WTC11 (cell line): ENCODE measurements at regions not wholly inside any gene's neighbourhood (a gene's known extent, or its start where the extent isn't known, plus 50 kb on each side); places are given as distances from the start of the nearest gene placed in this dataset.

ENCODE experiments used
- ATAC-seq: fragments of 200-7000 bp; cut with Tn5 transposase; 2 replicates; pipeline ENCODE4 v1.10.0; 2021; ENCODE audit warnings: mild to moderate bottlenecking, moderate library complexity
- CTCF ChIA-PET: fragments of 300-600 bp; sonication (Branson Sonifier 250); formaldehyde crosslinking; loops from one replicate; lab custom pipeline; 2021; ENCODE audit warnings: antibody characterized with exemption; lab: Charles Lee
- POLR2A ChIA-PET: fragments of 350-600 bp; sonication (Branson Sonifier 250); formaldehyde crosslinking; loops from one replicate; lab custom pipeline; 2021; ENCODE audit warnings: antibody characterized with exemption; lab: Charles Lee
- DNase-seq: peaks from one replicate; pipeline ENCODE4 v3.0.0; 2021; ENCODE audit warnings: low spot score
- H3K27ac Mint-ChIP-seq: 2 replicates; pipeline ENCODE4 v1.8.0; 2021; ENCODE audit warnings: mixed read lengths
- H3K27me3 Mint-ChIP-seq: 2 replicates; pipeline ENCODE4 v1.8.0; 2021; ENCODE audit warnings: low read depth, mild to moderate bottlenecking, moderate library complexity, mixed read lengths
- H3K36me3 Mint-ChIP-seq: 2 replicates; pipeline ENCODE4 v1.8.0; 2021; ENCODE audit warnings: mixed read lengths
- H3K4me1 Mint-ChIP-seq: 2 replicates; pipeline ENCODE4 v1.8.0; 2022; ENCODE audit warnings: mixed read lengths
- H3K4me3 Mint-ChIP-seq: 2 replicates; pipeline ENCODE4 v1.8.0; 2021; ENCODE audit warnings: mild to moderate bottlenecking, moderate library complexity, mixed read lengths
- H3K9me3 Mint-ChIP-seq: 2 replicates; pipeline ENCODE4 v1.8.0; 2021; ENCODE audit warnings: mixed read lengths
- AR ChIP-seq: fragments of 250-450 bp; sonication (Bioruptor Pico); IDR thresholded peaks from 2 replicates; pipeline ENCODE4 v1.9.0; 2021; ENCODE audit warnings: mild to moderate bottlenecking
- ARID4B ChIP-seq: sonication (generic); formaldehyde crosslinking; IDR thresholded peaks from 2 replicates; pipeline ENCODE4 v1.8.0; 2023; ENCODE audit warnings: missing genetic modification reagents, mild to moderate bottlenecking, borderline replicate concordance
- ATF2 ChIP-seq: sonication (generic); formaldehyde crosslinking; IDR thresholded peaks from 2 replicates; pipeline ENCODE4 v1.8.1; 2022; ENCODE audit warnings: low read depth, missing genetic modification reagents, borderline replicate concordance
- CREM ChIP-seq: sonication (generic); formaldehyde crosslinking; IDR thresholded peaks from 2 replicates; pipeline ENCODE4 v1.8.1; 2022; ENCODE audit warnings: mild to moderate bottlenecking, missing genetic modification reagents, moderate library complexity
- E2F5 ChIP-seq: sonication (generic); formaldehyde crosslinking; IDR thresholded peaks from 2 replicates; pipeline ENCODE4 v1.8.1; 2022; ENCODE audit warnings: mild to moderate bottlenecking, moderate library complexity, missing genetic modification reagents
- EMX1 ChIP-seq: fragments of 250-450 bp; sonication (Bioruptor Pico); IDR thresholded peaks from 2 replicates; pipeline ENCODE4 v1.8.0; 2021; ENCODE audit warnings: mild to moderate bottlenecking
- GTF2I ChIP-seq: fragments of 250-450 bp; sonication (Bioruptor Pico); conservative IDR thresholded peaks from 2 replicates; pipeline ENCODE4 v1.4.0; 2021; ENCODE audit warnings: mild to moderate bottlenecking
- HMGXB4 ChIP-seq: sonication (generic); formaldehyde crosslinking; IDR thresholded peaks from 2 replicates; pipeline ENCODE4 v1.8.1; 2023; ENCODE audit warnings: mild to moderate bottlenecking, moderate library complexity, missing genetic modification reagents
- JUN ChIP-seq: sonication (generic); formaldehyde crosslinking; IDR thresholded peaks from 2 replicates; pipeline ENCODE4 v1.8.0; 2023; ENCODE audit warnings: mild to moderate bottlenecking, missing genetic modification reagents
- NR2C2 ChIP-seq: sonication (generic); formaldehyde crosslinking; IDR thresholded peaks from 2 replicates; pipeline ENCODE4 v1.8.0; 2022; ENCODE audit warnings: mild to moderate bottlenecking, missing genetic modification reagents
- PRRX2 ChIP-seq: fragments of 250-450 bp; sonication (Bioruptor Pico); IDR thresholded peaks from 2 replicates; pipeline ENCODE4 v1.8.0; 2021; ENCODE audit warnings: mild to moderate bottlenecking
- RORB ChIP-seq: fragments of 250-450 bp; sonication (Bioruptor Pico); IDR thresholded peaks from 2 replicates; pipeline ENCODE4 v1.9.0; 2021; ENCODE audit warnings: mild to moderate bottlenecking
- SP1 ChIP-seq: sonication (generic); formaldehyde crosslinking; conservative IDR thresholded peaks from 2 replicates; pipeline ENCODE4 v1.8.1; 2022; ENCODE audit warnings: missing genetic modification reagents
- ZBTB21 ChIP-seq: sonication (generic); formaldehyde crosslinking; IDR thresholded peaks from 2 replicates; pipeline ENCODE4 v1.8.1; 2023; ENCODE audit warnings: mild to moderate bottlenecking, missing genetic modification reagents, borderline replicate concordance
- ZNF219 ChIP-seq: sonication (generic); formaldehyde crosslinking; IDR thresholded peaks from 2 replicates; pipeline ENCODE4 v1.8.0; 2023; ENCODE audit warnings: missing genetic modification reagents, mild to moderate bottlenecking, borderline replicate concordance
- TF ChIP-seq, protein P1 (sequence below): sonication (generic); formaldehyde crosslinking; IDR thresholded peaks from 2 replicates; pipeline ENCODE4 v1.8.0; 2022; ENCODE audit warnings: mild to moderate bottlenecking, missing genetic modification reagents
- TF ChIP-seq, protein P2 (sequence below): sonication (generic); formaldehyde crosslinking; IDR thresholded peaks from 2 replicates; pipeline ENCODE4 v1.8.0; 2023; ENCODE audit warnings: missing genetic modification reagents
- TF ChIP-seq, protein P3 (sequence below): fragments of 250-450 bp; sonication (Bioruptor Pico); IDR thresholded peaks from 2 replicates; pipeline ENCODE4 v1.9.0; 2021; ENCODE audit warnings: mild to moderate bottlenecking

GRCh38 chr3:6671363-6671762, 189.6 kb upstream of the GRM7 start (continued):
- TF ChIP-seq NR2C2, result no peak

DNA sequence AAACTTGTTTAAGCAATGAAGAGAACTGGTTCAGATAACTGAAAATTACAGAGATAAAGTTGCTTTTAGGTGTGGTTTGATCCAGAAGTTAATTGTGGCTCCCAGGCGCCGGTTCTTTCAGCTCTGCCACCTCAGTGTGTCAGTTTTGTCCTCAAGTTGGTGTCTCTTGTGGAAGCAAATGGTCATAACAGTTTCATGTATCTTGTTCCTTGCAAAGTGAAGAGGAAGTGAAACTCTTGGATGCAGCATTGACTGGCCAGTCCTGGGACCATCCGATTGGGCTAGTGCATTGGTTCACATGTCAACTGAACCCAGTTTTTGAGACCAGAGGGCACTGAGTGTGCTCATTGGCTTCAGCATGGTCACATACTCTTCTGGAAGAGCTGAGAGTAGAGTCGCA, 181.4 kb upstream of the GRM7 start:
- ATAC-seq, result no peak
- TF ChIP-seq EMX1 (CRISPR knock-in tag) (no peak), ZBTB21 (CRISPR knock-in tag) (no peak), GTF2I (CRISPR knock-in tag) (no peak), JUN (CRISPR knock-in tag) (no peak), ARID4B (CRISPR knock-in tag) (no peak), SP1 (CRISPR knock-in tag) (no peak), PRRX2 (no peak), E2F5 (no peak), ZNF219 (CRISPR knock-in tag) (no peak), RORB (CRISPR knock-in tag) (no peak), NR2C2 (no peak), ATF2 (CRISPR knock-in tag) (no peak), CREM (CRISPR knock-in tag) (no peak), HMGXB4 (no peak), AR (CRISPR knock-in tag) (no peak)
- TF ChIP-seq, protein P1, sequence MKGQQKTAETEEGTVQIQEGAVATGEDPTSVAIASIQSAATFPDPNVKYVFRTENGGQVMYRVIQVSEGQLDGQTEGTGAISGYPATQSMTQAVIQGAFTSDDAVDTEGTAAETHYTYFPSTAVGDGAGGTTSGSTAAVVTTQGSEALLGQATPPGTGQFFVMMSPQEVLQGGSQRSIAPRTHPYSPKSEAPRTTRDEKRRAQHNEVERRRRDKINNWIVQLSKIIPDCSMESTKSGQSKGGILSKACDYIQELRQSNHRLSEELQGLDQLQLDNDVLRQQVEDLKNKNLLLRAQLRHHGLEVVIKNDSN (CRISPR knock-in tag), result no peak
- TF ChIP-seq, protein P2, sequence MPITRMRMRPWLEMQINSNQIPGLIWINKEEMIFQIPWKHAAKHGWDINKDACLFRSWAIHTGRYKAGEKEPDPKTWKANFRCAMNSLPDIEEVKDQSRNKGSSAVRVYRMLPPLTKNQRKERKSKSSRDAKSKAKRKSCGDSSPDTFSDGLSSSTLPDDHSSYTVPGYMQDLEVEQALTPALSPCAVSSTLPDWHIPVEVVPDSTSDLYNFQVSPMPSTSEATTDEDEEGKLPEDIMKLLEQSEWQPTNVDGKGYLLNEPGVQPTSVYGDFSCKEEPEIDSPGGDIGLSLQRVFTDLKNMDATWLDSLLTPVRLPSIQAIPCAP (CRISPR knock-in tag), result no peak
- TF ChIP-seq, protein P3, sequence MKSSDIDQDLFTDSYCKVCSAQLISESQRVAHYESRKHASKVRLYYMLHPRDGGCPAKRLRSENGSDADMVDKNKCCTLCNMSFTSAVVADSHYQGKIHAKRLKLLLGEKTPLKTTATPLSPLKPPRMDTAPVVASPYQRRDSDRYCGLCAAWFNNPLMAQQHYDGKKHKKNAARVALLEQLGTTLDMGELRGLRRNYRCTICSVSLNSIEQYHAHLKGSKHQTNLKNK (CRISPR knock-in tag), result no peak
- H3K36me3 Mint-ChIP-seq, result peaks cover 39% of the 10 kb centered on the region
- POLR2A ChIA-PET, result no interaction called here
- no peak for DNase-seq
- no peaks in the 10 kb centered on the region for H3K4me1 Mint-ChIP-seq
- peaks cover 63% of the 10 kb centered on the region for H3K9me3 Mint-ChIP-seq
- no peak overlapping the region for H3K4me3 Mint-ChIP-seq
- CTCF ChIA-PET, result no interaction called here
- H3K27ac Mint-ChIP-seq, result no peak overlapping the region
- peaks cover 5% of the 10 kb centered on the region for H3K27me3 Mint-ChIP-seq
